GM18867 (cell line): ENCODE measurements at regions not wholly inside any gene's neighbourhood (a gene's known extent, or its start where the extent isn't known, plus 50 kb on each side); places are given as distances from the start of the nearest gene placed in this dataset.
"Not testable (repeated sequence)": the region's sequence is repeated elsewhere in the genome, so short reads cannot be mapped to it uniquely, and the experiment has no call there.

ENCODE experiments used
- ATAC-seq: cut with Tn5 transposase; IDR thresholded peaks from one replicate; pipeline ENCODE4 v1.9.1; 2021; ENCODE audit warnings: mild to moderate bottlenecking, moderate library complexity; ENCODE audit not compliant: unreplicated experiment

GRCh38 chrX:46034868-46035267 lies 510.4 kb downstream of the ZNF674 start:
- ATAC-seq = no peak

GRCh38 chrX:46029777-46030176 lies 515.4 kb downstream of the ZNF674 start:
- ATAC-seq = no peak

- no peak for ATAC-seq
Observed at GRCh38 chrX:46016296-46016695, 528.9 kb downstream of the ZNF674 start.

GRCh38 chrX:46015653-46016052 lies 529.6 kb downstream of the ZNF674 start:
- no peak for ATAC-seq

GRCh38 chrX:45992402-45993123 lies 552.7 kb downstream of the ZNF674 start:
- no peak for ATAC-seq

- no peak for ATAC-seq
Observed at GRCh38 chrX:45986971-45987370, 558.2 kb downstream of the ZNF674 start.

GRCh38 chrX:45986081-45986480 lies 559.1 kb downstream of the ZNF674 start:
- no peak for ATAC-seq

DNA sequence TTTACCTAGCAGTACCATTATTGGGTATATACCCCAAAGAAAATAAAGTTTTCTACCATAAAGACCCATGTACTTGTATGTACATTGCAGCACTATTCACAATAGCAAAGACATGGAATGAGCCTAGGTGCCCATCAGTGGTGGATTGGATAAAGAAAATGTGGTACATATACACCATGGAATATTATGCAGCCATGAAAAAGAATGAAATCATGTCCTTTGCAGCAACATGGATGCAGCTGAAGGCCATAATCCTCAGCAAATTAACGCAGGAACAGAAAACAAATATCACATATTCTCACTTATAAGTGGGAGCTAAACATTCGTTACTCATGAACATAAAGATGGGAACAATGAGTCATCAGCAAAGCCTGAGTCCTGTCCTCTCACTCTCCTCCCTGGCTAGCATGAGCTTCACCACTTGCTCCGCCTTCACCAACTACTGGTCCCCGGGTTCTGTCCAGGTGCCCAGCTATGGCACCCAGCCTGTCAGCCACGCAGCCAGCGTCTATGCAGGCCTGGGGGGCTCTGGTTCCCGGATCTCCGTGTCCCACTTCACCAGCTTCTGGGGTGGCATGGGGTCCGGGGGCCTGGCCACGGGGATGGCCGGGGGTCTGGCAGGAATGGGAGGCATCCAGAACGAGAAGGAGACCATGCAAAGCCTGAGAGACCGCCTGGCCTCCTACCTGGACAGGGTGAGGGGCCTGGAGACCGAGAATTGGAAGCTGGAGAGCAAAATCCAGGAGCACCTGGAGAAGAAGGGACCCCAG lies 562.1 kb downstream of the ZNF674 start:
- not testable (repeated sequence) for ATAC-seq

GRCh38 chrX:45980726-45981125 lies 564.5 kb downstream of the ZNF674 start:
- no peak for ATAC-seq

DNA sequence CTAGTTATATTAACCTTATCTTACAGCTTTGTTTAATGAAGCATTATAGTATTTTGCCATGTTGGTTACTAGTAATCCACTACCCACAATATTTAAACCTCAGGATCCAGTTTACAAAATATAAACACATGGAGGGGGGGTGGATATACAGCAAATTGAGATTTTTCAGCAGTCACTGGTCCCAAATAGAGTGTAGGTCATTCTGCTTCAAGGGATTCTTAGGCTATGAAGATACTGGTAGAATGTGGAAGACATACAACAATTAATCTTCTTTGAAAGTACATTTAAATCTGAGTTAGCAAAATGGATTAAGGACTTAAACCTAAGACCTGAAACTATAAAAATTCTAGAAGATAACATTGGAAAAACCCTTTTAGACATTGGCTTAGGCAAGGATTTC lies 569.6 kb downstream of the ZNF674 start:
- ATAC-seq = no peak

GRCh38 chrX:45972636-45973035 lies 572.6 kb downstream of the ZNF674 start:
- ATAC-seq = no peak

GRCh38 chrX:45959567-45959966 lies 585.7 kb downstream of the ZNF674 start:
- ATAC-seq = no peak

DNA sequence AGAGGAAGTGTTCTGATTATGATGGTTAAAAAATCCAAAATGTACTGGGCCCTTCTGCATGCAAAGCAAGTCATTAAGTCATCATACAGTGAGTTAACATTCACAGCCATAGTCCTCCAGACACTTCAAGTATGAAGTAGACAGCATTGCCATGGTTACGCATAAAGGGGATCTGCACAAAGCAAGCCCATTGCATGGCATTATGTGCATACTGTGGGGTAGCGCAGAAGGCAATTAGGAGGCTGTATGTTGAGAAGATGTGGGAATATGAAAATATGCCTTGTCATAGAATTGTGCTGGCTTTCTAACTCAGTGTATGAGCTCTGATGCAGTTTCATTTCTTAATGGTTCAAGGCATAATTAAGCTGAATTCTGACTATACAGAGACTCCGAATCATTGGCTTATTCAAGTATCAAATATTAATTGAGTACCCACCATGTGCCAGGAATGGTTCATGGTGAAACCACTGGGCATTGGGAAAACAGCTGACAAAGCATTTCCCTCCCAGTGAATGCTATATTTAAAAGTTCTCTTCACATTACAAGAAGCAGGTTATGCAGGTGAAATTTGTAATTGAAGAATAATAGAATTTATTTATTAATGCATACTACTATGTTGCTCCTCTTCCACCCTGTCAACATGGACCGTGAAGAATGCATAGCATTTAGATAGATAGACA lies 588.9 kb downstream of the ZNF674 start:
- no peak for ATAC-seq

GRCh38 chrX:45955661-45956060 lies 589.6 kb downstream of the ZNF674 start:
- no peak for ATAC-seq

DNA sequence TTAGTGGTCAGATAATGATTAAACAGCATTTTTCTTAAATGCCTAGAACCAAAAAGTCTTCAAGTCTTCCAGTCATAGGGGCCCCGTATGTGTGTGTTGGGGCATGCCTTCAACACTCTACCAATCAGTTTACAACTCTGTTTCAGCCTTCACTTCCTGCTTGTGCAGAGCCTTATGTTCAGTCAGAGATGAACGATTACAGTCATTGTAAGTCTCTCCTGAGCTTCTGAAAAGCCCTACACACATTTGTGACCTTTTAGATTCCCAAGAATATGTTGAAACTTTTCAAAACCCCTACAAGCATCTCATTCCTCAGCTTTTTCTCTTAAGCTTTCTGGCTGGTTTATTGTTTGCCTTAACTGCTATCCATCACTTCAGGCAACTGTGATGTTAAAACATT lies 591.2 kb downstream of the ZNF674 start:
- ATAC-seq = no peak

- ATAC-seq = no peak
Observed at GRCh38 chrX:45952030-45952429, 593.2 kb downstream of the ZNF674 start.

DNA sequence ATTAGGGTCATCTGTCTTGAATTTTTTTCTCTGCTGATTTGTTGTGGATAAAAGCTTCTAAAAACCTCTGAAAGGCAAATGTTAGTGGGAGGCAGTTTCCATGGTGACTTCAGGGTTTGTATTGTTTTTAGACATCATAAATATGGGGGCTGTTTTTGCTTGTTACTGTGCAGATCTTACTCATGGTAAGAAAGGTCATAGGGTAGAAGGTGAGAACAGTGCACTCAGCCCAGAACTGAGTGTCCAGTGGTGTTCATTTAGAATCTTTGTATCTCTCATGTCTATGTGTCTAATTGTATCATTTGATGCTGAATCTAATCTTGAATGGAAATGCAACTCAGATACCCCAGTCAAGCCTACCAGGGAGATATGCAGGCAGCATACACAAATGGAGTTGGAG lies 609.8 kb downstream of the ZNF674 start:
- ATAC-seq = no peak

DNA sequence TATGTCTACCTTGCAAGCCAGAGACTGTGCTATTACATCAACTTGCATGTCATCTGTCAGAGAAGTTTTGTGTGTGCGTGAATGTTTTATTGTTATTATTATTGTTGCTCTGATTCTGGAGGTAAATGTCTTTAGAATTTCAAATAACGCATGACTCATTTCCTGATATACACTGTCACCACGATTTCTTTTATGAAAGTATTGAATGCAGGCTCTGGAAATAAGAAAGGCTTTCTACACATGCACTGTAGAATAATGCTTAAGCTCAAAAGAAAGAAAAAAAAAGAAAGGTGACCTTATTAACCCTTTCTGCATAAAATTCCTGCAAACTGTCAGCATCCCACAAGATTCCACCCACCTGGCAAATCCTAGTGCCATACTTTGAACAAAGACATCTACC lies 632.9 kb downstream of the ZNF674 start:
- ATAC-seq = no peak

GRCh38 chrX:45907786-45908185 lies 637.4 kb downstream of the ZNF674 start:
- no peak for ATAC-seq

- ATAC-seq = no peak
Observed at GRCh38 chrX:45903781-45904201, 641.4 kb downstream of the ZNF674 start.

DNA sequence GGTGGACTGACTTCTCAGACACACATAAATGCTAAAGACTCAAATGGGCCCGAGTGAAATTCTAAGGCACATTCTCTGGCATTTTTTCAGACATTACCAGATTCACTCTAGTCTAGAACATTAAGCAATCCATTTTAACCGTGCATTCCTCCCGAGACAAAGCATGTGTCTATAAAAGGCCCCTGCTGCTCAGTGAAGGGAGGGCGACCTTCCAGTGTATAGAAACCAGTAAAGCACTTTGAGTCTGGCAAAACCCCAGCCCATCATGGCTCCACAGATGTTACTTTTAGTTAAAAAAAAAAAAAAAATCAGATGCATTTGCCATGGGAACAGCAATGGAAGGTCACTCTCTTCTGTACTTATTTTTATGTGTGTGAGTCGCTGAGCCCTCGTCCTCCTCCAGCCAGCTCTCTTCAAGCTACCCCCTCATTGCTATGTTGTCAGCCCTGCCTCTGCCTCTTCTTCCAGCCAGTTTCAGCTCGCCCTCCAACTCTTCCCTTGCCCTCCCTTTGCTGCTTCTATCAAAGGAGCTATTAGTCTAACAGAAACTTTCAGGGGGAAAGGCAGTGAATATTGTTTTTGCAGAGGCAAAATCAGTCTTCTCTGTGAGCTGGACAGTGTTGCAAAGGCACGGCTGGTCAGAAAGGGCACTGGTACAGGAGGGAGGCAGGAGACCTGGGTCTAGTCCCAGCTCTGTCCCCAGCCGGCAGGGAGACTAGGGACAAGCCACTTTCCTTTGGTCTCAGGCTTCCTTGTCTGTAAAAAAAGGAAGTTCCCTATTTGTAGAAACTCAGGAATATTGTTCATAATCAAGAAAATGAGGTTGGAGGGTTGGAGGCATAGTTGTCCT lies 644.2 kb downstream of the ZNF674 start:
- ATAC-seq = no peak
